ENCODE measurements at regions not wholly inside any gene's neighbourhood (a gene's known extent, or its start where the extent isn't known, plus 50 kb on each side); places are given as distances from the start of the nearest gene placed in this dataset.

GRCh38 chr5:158174026-158174425 lies 315.1 kb upstream of the CLINT1 start:
- intact Hi-C loops (cut with micrococcal nuclease; ENCODE audit: unreplicated experiment) (loop anchor here (10.0 kb wide), 1 partner anchor 961 kb away; no protein-coding TSS in a partner anchor), in situ Hi-C loops (cut with HindIII; ENCODE audit: extremely low pct_ligation_motif_present, low pct_unique_long_range_greater_than_20kb) (loop anchor here (5.0 to 10.0 kb wide), 2 partner anchors 521 to 933 kb away; no protein-coding TSS in a partner anchor)
- H3K9me3 ChIP-seq (ENCODE audit: low read length) = no peaks in the 10 kb centered on the region
- H3K27me3 ChIP-seq (ENCODE audit: control insufficient read depth in 1 of 2, insufficient read depth in 2 of 2, low read length in 2 of 2) = peaks cover 0 to 6% of the 10 kb centered on the region in 2 experiments; a peak in 1 of 5 replicates
- no peak for FAIRE-seq
- no peak overlapping the region for H2AFZ ChIP-seq (ENCODE audit: low read length)
- no peak for DNase-seq (ENCODE audit: low spot score)
- no peak overlapping the region for H3K9ac ChIP-seq (ENCODE audit: insufficient read depth, low read depth, low read length)
- H3K27ac ChIP-seq (ENCODE audit: extremely low read length, insufficient read depth, low read length) = no peak overlapping the region
- no TSS peak for BruUV-seq (replicated peaks)
- no peaks in the 10 kb centered on the region for H4K20me1 ChIP-seq (ENCODE audit: insufficient read depth, low read length)
- H3K4me3 ChIP-seq (replicated peaks in 1 of 3; ENCODE audit: insufficient read depth in 1 of 3, low read depth in 2 of 3, low read length in 3 of 3) = no peak overlapping the region
- H3K4me2 ChIP-seq (ENCODE audit: low read depth, low read length) = no peak overlapping the region
- ChIA-PET CTCF (ENCODE audit: low intra/inter-chr PET ratio, low total read pairs) (interaction anchor here (2.1 kb wide), 1 partner anchor 596 kb away, joined by 11 read pairs; no protein-coding TSS in a partner anchor), POLR2A (no interaction called here)
- H3K79me2 ChIP-seq (ENCODE audit: insufficient read depth, low read length) = no peaks in the 10 kb centered on the region
- H3K4me1 ChIP-seq (ENCODE audit: insufficient read depth, low read length) = no peaks in the 10 kb centered on the region
- ATAC-seq = no peak
- no peaks in the 10 kb centered on the region for H3K36me3 ChIP-seq (replicated peaks in 1 of 2; ENCODE audit: control insufficient read depth in 1 of 2, insufficient read depth in 2 of 2, low read length in 2 of 2)
- WGBS (ENCODE audit: low lambda C conversion rate) = 39% methylated on average over 4 of the region's 4 CpGs
- TF ChIP-seq DDIT3 (CRISPR knock-in tag; IDR thresholded peaks at IDR 0.05) = no peak
- TF ChIP-seq ZNF382 (CRISPR knock-in tag; IDR thresholded peaks at IDR 0.05; ENCODE audit: borderline replicate concordance) = no peak
- no peak for TF ChIP-seq CAMTA2 (CRISPR knock-in tag; IDR thresholded peaks at IDR 0.05; ENCODE audit: borderline replicate concordance)
- TF ChIP-seq E2F5 (CRISPR knock-in tag; conservative IDR thresholded peaks at IDR 0.05) = no peak
- TF ChIP-seq ZNF335 (CRISPR knock-in tag; IDR thresholded peaks at IDR 0.05) = no peak
- no peak for TF ChIP-seq PAXIP1 (CRISPR knock-in tag; conservative IDR thresholded peaks at IDR 0.05)
- TF ChIP-seq KLF16 (CRISPR knock-in tag; IDR thresholded peaks at IDR 0.05) = no peak
- no peak for TF ChIP-seq ZNF431 (CRISPR knock-in tag; IDR thresholded peaks at IDR 0.05; ENCODE audit: borderline replicate concordance, low read depth)
- no peak for TF ChIP-seq ZNF609 (CRISPR knock-in tag; IDR thresholded peaks at IDR 0.05; ENCODE audit: borderline replicate concordance)
- TF ChIP-seq IRF1 (CRISPR knock-in tag; IDR thresholded peaks at IDR 0.05; ENCODE audit: low read depth) = no peak
- TF ChIP-seq SIN3B (IDR thresholded peaks at IDR 0.05; ENCODE audit: low read length) = no peak
- no peak for TF ChIP-seq ZNF10 (CRISPR knock-in tag; IDR thresholded peaks at IDR 0.05; ENCODE audit: borderline replicate concordance, low read depth)
- no peak for TF ChIP-seq BRCA1 (CRISPR knock-in tag; IDR thresholded peaks at IDR 0.05)
